Tibial nerve (tissue), 4 donors: ENCODE measurements at regions not wholly inside any gene's neighbourhood (a gene's known extent, or its start where the extent isn't known, plus 50 kb on each side); places are given as distances from the start of the nearest gene placed in this dataset.

Experiments used
- CTCF ChIP-seq, 5 experiments: fragments of 200-600 bp in 3 of 5; fragments of 450-650 bp in 2 of 5; sonication (generic) in 3 of 5; IDR thresholded peaks; one replicate each; pipeline ENCODE4 v1.5.1; 2016 to 2019; ENCODE audit warnings: antibody characterized with exemption in 5 of 5, mild to moderate bottlenecking in 3 of 5, moderate library complexity in 2 of 5
- EP300 ChIP-seq, 2 donors: sonication (generic); formaldehyde crosslinking; IDR thresholded peaks; one replicate each; pipeline ENCODE4 v1.6.1; 2017; ENCODE audit warnings: antibody characterized with exemption in 2 of 2, mild to moderate bottlenecking in 1 of 2
- POLR2A ChIP-seq, 2 donors: fragments of 450-650 bp; IDR thresholded peaks; one replicate each; pipeline ENCODE4 v1.6.1; 2017; ENCODE audit warnings: antibody characterized with exemption in 2 of 2, mild to moderate bottlenecking in 2 of 2, moderate library complexity in 2 of 2

GRCh38 chr2:8171608-8172007, 510.2 kb upstream of the ID2 start:
- TF ChIP-seq CTCF (IDR thresholded peaks at IDR 0.05) (no peak), POLR2A (IDR thresholded peaks at IDR 0.05) (no peak), EP300 (IDR thresholded peaks at IDR 0.05) (no peak)
